Thymus (tissue), 11 donors: ENCODE measurements at regions not wholly inside any gene's neighbourhood (a gene's known extent, or its start where the extent isn't known, plus 50 kb on each side); places are given as distances from the start of the nearest gene placed in this dataset.

Experiments
- DNase-seq, 9 donors: peaks; one replicate each; pipeline ENCODE4 v3.0.0-alpha.2; 2013; ENCODE audit warnings: low spot score in 9 of 9, low read depth in 6 of 9, missing footprints in 1 of 9
- H3K27ac ChIP-seq, 2 donors: one replicate each; pipeline ENCODE4 v1.5.1; 2013; ENCODE audit warnings: control low read depth in 1 of 2, low read depth in 1 of 2, low read length in 1 of 2, mild to moderate bottlenecking in 1 of 2, moderate library complexity in 1 of 2
- H3K27me3 ChIP-seq, 2 donors: one replicate each; pipeline ENCODE4 v1.5.1; 2013; ENCODE audit warnings: low read length in 1 of 2; ENCODE audit not compliant: control insufficient read depth in 2 of 2, insufficient read depth in 1 of 2
- H3K36me3 ChIP-seq, 2 donors: one replicate each; pipeline ENCODE4 v1.5.1; 2013; ENCODE audit warnings: low read length in 1 of 2, mild to moderate bottlenecking in 1 of 2, moderate library complexity in 1 of 2; ENCODE audit not compliant: control insufficient read depth in 2 of 2, insufficient read depth in 2 of 2
- H3K4me1 ChIP-seq, 2 donors: one replicate each; pipeline ENCODE4 v1.5.1; 2013; ENCODE audit warnings: low read length in 2 of 2; ENCODE audit not compliant: control insufficient read depth in 2 of 2, insufficient read depth in 2 of 2
- H3K4me3 ChIP-seq, 2 donors: one replicate each; pipeline ENCODE4 v1.5.1; 2013; ENCODE audit warnings: low read length in 2 of 2, control low read depth in 1 of 2, mild to moderate bottlenecking in 1 of 2
- H3K9me3 ChIP-seq, 2 donors: one replicate each; pipeline ENCODE4 v1.5.1; 2013; ENCODE audit warnings: low read length in 1 of 2, mild to moderate bottlenecking in 1 of 2; ENCODE audit not compliant: control insufficient read depth in 2 of 2, insufficient read depth in 1 of 2
- WGBS: extraction: QIAGEN DNeasy Blood & Tissue Kit; methylation state at CpG from one replicate; pipeline ENCODE4 v1.1.7; 2013; 5-methylcytosine and 5-hydroxymethylcytosine counted together
- donor health status: healthy.

DNA sequence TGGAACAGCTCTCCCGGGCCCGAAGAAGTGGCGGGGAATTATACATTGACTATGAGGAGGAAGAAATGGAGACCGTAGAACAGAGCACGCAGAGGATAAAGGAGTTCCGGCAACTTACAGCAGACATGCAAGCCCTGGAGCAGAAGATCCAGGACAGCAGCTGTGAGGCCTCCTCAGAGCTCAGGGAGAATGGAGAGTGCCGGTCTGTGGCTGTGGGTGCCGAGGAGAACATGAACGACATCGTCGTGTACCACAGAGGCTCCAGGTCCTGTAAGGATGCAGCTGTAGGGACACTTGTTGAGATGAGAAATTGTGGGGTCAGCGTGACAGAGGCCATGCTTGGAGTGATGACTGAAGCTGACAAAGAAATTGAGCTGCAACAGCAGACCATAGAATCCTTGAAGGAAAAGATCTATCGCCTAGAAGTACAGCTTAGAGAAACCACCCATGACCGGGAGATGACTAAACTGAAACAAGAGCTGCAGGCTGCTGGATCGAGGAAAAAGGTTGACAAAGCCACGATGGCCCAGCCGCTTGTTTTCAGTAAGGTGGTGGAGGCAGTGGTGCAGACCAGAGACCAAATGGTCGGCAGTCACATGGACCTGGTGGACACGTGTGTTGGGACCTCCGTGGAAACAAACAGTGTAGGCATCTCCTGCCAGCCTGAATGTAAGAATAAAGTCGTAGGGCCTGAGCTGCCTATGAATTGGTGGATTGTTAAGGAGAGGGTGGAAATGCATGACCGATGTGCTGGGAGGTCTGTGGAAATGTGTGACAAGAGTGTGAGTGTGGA, 129.5 kb upstream of the DMRT1 start:
- peaks cover 0 to 6% of the 10 kb centered on the region in 2 donors for H3K27me3 ChIP-seq
- no peak overlapping the region for H3K27ac ChIP-seq
- H3K9me3 ChIP-seq, result no peaks in the 10 kb centered on the region
- H3K4me3 ChIP-seq, result no peak overlapping the region
- peaks cover 0 to 5% of the 10 kb centered on the region in 2 donors for H3K4me1 ChIP-seq
- WGBS, result 97% methylated on average over 22 of the region's 22 CpGs
- DNase-seq, result no peak
- peaks cover 0 to 11% of the 10 kb centered on the region in 2 donors for H3K36me3 ChIP-seq

GRCh38 chr9:712643-713042, 128.9 kb upstream of the DMRT1 start:
- no peaks in the 10 kb centered on the region for H3K9me3 ChIP-seq
- no peak overlapping the region for H3K27ac ChIP-seq
- H3K4me1 ChIP-seq, result peaks cover 0 to 5% of the 10 kb centered on the region in 2 donors
- peaks cover 0 to 11% of the 10 kb centered on the region in 2 donors for H3K36me3 ChIP-seq
- no peak overlapping the region for H3K4me3 ChIP-seq
- peaks cover 0 to 3% of the 10 kb centered on the region in 2 donors for H3K27me3 ChIP-seq
- DNase-seq, result no peak
- 96% methylated on average over 16 of the region's 16 CpGs for WGBS

- Histone ChIP-seq H3K4me3 (no peak overlapping the region), H3K27ac (no peak overlapping the region), H3K36me3 (peaks cover 0 to 11% of the 10 kb centered on the region in 2 donors), H3K27me3 (peaks cover 0 to 2% of the 10 kb centered on the region in 2 donors), H3K9me3 (no peaks in the 10 kb centered on the region), H3K4me1 (peaks cover 0 to 4% of the 10 kb centered on the region in 2 donors)
- 96% methylated on average over 4 of the region's 4 CpGs for WGBS
- DNase-seq, result no peak
These were observed 128.4 kb upstream of the DMRT1 start for GRCh38 chr9:713091-713490.

GRCh38 chr9:714675-715074, 126.8 kb upstream of the DMRT1 start:
- no peak overlapping the region for H3K27ac ChIP-seq
- no peak overlapping the region for H3K4me3 ChIP-seq
- no peak for DNase-seq
- H3K4me1 ChIP-seq, result no peaks in the 10 kb centered on the region
- 94% methylated on average over 2 of the region's 2 CpGs for WGBS
- H3K27me3 ChIP-seq, result no peaks in the 10 kb centered on the region
- H3K9me3 ChIP-seq, result no peaks in the 10 kb centered on the region
- H3K36me3 ChIP-seq, result peaks cover 0 to 11% of the 10 kb centered on the region in 2 donors

- Histone ChIP-seq H3K36me3 (peaks cover 0 to 12% of the 10 kb centered on the region in 2 donors), H3K27me3 (no peaks in the 10 kb centered on the region), H3K27ac (no peak overlapping the region), H3K9me3 (no peaks in the 10 kb centered on the region), H3K4me3 (no peak overlapping the region), H3K4me1 (no peaks in the 10 kb centered on the region)
- 88% methylated on average over 2 of the region's 2 CpGs for WGBS
- no peak for DNase-seq
These were observed 126.2 kb upstream of the DMRT1 start for GRCh38 chr9:715300-715699.

- no peak for DNase-seq
- Histone ChIP-seq H3K27ac (no peak overlapping the region), H3K9me3 (no peaks in the 10 kb centered on the region), H3K36me3 (peaks cover 0 to 12% of the 10 kb centered on the region in 2 donors), H3K4me3 (no peak overlapping the region), H3K27me3 (no peaks in the 10 kb centered on the region), H3K4me1 (no peaks in the 10 kb centered on the region)
- WGBS, result 94% methylated on average over 3 of the region's 3 CpGs
These were observed 125.6 kb upstream of the DMRT1 start for GRCh38 chr9:715743-716400.

GRCh38 chr9:717722-718121, 123.8 kb upstream of the DMRT1 start:
- DNase-seq, result no peak
- 95% methylated on average over 5 of the region's 5 CpGs for WGBS
- no peak overlapping the region for H3K27ac ChIP-seq
- no peaks in the 10 kb centered on the region for H3K27me3 ChIP-seq
- H3K4me3 ChIP-seq, result no peak overlapping the region
- no peaks in the 10 kb centered on the region for H3K4me1 ChIP-seq
- peaks cover 0 to 3% of the 10 kb centered on the region in 2 donors for H3K36me3 ChIP-seq
- H3K9me3 ChIP-seq, result no peaks in the 10 kb centered on the region

DNA sequence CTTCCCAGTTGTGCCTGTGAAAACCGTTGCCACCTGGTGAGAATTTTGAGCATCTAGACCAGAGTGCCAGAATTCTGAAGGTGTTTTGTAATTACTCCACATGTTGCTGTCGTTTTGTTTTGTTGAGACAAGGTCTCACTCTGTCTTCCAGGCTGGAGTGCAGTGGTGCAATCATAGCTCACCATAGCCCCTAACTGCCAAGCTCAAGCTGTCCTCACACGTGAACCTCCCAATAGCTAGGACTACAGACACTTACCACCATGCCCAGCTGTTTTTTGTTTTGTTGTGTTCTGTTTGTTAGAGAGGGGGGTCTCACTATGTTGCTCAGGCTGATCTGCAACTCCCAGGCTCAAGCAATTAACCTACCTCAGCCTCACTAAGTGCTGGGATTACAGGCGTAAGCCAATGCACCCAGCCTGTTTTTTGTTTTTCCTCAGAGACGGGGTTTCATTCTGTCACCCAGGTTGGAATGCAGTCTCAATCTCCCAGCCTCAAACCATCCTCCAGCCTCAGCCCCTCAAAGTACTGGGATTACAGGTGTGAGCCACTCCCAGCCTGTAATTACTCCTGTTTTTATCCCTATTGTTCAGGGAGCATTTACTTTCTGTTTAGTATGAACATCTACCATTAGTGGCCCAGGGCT, 121.1 kb upstream of the DMRT1 start:
- Histone ChIP-seq H3K27ac (no peak overlapping the region), H3K4me3 (no peak overlapping the region), H3K4me1 (no peaks in the 10 kb centered on the region), H3K36me3 (peaks cover 0 to 3% of the 10 kb centered on the region in 2 donors), H3K27me3 (no peaks in the 10 kb centered on the region), H3K9me3 (no peaks in the 10 kb centered on the region)
- WGBS, result 93% methylated on average over 5 of the region's 5 CpGs
- no peak for DNase-seq

DNA sequence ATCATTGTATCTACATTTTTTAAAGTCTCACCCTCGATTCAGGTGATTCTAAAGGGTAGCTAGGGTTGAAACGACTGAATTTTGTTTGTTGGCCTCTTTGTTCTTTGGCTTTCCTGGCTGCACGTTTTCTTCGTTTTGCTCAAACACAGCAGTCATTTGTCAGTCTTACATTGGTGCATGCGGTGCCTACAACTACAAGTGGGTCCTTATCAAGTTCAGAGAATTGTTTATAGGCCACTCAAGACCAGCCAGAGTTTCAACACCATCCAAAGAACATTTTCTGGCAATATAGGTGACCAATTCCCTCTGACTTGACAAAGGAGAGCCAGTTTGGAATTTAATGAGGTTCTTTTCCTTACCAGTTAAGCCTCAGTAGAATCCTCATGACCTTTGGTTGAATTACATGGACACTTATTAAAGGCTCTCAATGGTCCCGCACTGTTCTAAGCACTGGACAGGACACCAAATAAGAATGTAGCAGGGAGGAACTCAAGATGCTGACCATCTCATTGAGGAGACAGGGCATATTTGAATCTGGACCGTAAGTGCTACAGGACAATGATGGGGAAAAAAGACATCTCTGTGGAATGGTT, 119.0 kb upstream of the DMRT1 start:
- 97% methylated on average over 7 of the region's 7 CpGs for WGBS

More for the DNA sequence above, 119.0 kb upstream of the DMRT1 start:
- Histone ChIP-seq H3K36me3 (peaks cover 0 to 3% of the 10 kb centered on the region in 2 donors), H3K27me3 (no peaks in the 10 kb centered on the region), H3K4me3 (no peak overlapping the region), H3K27ac (no peak overlapping the region), H3K9me3 (no peaks in the 10 kb centered on the region), H3K4me1 (no peaks in the 10 kb centered on the region)
- no peak for DNase-seq
